ENCODE measurements at regions not wholly inside any gene's neighbourhood (a gene's known extent, or its start where the extent isn't known, plus 50 kb on each side); places are given as distances from the start of the nearest gene placed in this dataset.

DNA sequence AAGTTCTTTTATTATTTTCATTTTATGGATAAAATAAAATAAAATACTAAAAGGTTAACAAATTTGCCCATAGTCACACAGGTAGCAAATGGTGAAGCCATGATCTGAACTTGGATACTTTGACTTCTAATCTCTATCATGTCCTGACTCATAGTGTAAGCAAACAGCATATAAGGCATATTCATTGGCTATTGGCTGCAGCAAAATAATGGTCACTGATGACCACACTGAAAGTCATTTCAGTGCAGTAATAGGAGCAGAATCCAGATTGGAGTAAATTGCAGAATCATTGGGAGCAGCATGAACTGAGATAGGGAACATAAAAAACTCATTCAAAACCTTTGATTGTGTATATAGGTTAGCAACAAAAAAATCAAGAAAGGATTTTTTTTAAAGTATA lies 262.9 kb downstream of the PLA2G4A start:
- DNase-seq (ENCODE audit: low read depth): no peak

GRCh38 chr1:187092104-187092503 lies 263.4 kb downstream of the PLA2G4A start:
- no peak for DNase-seq (ENCODE audit: low read depth)

- DNase-seq (ENCODE audit: low read depth): no peak
Observed at GRCh38 chr1:187096689-187097088, 267.9 kb downstream of the PLA2G4A start.

GRCh38 chr1:187110351-187110750 lies 281.6 kb downstream of the PLA2G4A start:
- DNase-seq (ENCODE audit: low read depth): no peak

GRCh38 chr1:187114792-187115191 lies 286.0 kb downstream of the PLA2G4A start:
- DNase-seq (ENCODE audit: low read depth): no peak

GRCh38 chr1:187121661-187122060 lies 292.9 kb downstream of the PLA2G4A start:
- no peak for DNase-seq (ENCODE audit: low read depth)

- no peak for DNase-seq (ENCODE audit: low read depth)
Observed at GRCh38 chr1:187122566-187122965, 293.8 kb downstream of the PLA2G4A start.

GRCh38 chr1:187129132-187129531 lies 300.4 kb downstream of the PLA2G4A start:
- no peak for DNase-seq (ENCODE audit: low read depth)

- DNase-seq (ENCODE audit: low read depth): no peak
Observed at GRCh38 chr1:187143783-187144182, 315.0 kb downstream of the PLA2G4A start.

DNA sequence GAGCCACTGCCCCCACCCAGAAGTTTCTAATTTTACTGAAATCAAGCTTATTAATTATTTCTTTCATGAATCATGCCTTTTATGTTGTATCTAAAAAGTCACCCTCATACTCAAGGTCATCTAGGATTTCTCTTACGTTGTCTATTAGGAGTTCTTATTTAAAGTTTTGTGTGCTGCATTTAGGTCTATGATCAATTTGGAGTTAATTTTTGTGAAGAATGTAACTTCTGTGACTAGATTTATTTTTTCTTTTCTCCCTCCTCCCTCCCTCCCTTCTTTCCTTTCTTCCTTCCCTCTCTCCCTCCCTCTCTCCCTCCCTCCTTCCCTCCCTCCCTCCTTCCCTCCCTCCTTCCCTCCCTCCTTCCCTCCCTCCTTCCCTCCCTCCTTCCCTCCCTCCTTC lies 317.6 kb downstream of the PLA2G4A start:
- no peak for DNase-seq (ENCODE audit: low read depth)

GRCh38 chr1:187151555-187151954 lies 322.8 kb downstream of the PLA2G4A start:
- DNase-seq (ENCODE audit: low read depth): no peak

DNA sequence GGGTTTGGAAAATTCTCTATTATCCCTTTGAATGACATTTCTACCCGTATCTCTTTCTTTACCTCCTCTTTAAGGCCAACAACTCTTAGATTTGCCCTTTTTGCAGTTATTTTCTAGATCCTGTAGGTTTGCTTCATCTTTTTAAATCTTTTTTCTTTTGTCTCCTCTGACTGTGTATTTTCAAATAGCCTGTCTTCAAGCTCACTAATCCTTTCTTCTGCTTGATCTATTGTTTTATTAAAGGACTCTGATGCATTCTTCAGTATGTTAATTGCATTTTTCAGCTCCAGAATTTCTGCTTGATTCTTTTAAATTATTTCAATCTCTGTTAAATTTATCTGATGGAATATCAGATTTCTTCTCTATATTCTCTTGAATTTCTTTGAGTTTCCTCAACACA lies 324.3 kb downstream of the PLA2G4A start:
- DNase-seq (ENCODE audit: low read depth): no peak

DNA sequence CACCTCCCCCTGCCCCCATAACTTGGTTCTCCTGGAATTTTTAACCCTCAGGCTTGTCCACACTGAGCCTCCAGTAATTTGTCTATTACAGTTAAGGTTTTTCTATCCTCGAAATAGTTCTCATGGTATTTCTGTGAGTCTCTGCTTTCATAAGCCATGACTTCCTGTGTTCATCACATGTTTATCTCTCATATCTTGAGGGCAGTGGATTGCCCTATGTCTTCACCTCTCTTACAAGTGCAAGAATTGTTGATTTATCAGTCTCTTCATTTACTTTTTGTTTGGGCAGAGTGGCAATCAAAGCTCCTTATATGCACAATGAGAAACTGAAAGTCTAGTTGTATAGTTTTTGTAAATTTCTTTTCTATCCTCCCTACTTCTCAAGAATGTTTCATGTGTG lies 328.4 kb downstream of the PLA2G4A start:
- no peak for DNase-seq (ENCODE audit: low read depth)

DNA sequence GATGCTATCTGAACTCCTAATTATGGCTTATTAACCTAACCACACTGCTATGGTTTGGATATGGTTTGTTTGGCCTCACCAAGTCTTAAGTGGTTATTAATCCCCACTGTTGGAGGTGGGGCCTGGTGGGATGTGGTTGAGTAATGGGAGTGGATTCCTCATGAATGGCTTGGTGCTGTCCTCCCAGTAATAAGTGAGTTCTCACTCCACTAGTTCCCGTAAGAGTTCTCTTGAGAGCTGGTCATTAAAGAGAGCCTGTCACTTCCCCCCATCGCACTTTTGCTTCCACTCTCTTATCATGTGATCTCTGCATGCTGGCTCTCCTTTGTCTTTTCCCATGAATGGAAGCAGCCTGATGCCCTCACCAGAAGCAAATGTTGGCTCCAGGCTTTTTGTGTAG lies 328.8 kb downstream of the PLA2G4A start:
- DNase-seq (ENCODE audit: low read depth): no peak

DNA sequence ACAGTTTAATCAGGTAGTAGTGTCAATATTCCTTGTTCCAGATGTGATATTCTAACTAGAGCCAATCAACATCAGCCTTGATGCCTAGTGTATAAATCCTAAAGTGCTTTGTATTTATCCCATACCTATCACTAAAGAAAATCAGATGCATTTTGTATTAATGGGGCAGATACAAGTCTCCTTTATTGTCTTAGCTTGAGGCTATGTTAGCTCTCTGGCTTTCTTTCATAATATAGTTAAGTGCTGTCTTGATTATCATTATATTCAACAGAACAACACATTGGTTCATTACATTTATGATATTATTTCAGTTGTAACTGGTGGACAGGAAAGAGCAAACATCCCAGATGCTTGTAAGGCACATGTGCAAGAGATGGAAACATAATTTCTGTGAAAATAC lies 338.8 kb downstream of the PLA2G4A start:
- DNase-seq (ENCODE audit: low read depth): no peak

GRCh38 chr1:187168297-187168696 lies 339.5 kb downstream of the PLA2G4A start:
- DNase-seq (ENCODE audit: low read depth): no peak

DNA sequence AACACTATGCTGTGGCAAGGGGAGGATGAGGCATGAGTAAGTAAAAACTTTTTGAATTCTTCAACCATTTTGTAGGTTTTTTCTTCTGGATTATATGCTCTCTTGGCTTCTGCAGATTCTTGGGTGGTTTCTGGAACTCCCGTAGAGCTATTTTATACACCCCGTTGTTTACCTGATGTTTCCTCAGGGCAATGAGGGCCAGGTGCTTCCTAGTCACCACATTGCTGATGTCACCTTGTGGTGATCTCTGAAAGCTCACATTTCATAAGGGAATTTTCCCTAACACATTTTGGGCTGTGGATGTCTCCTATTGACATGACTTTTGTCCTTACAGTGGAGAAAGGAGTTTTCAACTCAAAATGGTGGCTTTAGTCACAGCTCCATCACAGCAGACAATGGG lies 356.6 kb downstream of the PLA2G4A start:
- no peak for DNase-seq (ENCODE audit: low read depth)

GRCh38 chr1:187197685-187198084 lies 368.9 kb downstream of the PLA2G4A start:
- DNase-seq (ENCODE audit: low read depth): no peak

- no peak for DNase-seq (ENCODE audit: low read depth)
Observed at GRCh38 chr1:187203257-187203656, 374.5 kb downstream of the PLA2G4A start.

DNA sequence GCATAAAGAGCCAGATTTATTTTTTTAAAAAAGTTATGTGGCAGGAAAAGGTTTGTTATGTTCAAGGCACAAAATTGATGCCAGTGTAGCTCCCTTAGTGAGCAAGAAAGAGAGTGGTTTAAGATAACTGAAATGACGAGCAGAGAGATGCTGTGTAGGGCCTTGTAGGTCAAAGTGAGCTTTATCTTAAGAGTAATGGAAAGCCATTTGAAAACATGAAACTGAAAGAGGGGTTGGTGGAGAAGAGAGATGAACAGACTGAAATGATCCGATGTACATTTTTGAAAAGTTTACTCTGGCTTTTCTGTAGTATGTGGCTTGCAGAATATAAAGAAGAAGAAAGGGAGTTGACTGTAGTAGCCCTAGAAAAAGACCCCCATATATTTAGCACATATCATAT lies 383.6 kb downstream of the PLA2G4A start:
- no peak for DNase-seq (ENCODE audit: low read depth)

DNA sequence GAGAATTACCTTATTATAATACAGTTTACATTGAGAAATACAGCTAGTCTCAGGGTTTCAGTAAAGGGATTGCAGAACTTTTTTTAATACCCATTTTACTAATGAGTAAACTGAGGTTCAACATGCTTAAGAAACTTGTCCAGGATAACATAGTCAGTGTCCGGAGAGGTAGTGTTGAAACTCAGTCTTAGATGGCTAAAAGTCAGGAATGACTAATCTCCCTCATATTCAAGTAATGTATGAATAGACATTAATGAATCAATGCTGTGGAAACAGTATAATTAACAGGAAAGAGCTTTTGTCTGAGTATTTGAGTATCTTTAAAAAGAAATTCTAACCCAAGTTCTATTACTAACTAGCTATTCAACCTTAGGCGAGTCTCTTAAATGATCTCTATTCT lies 397.6 kb downstream of the PLA2G4A start:
- DNase-seq (ENCODE audit: low read depth): no peak

- DNase-seq (ENCODE audit: low read depth): no peak
Observed at GRCh38 chr1:187228790-187229189, 400.0 kb downstream of the PLA2G4A start.

- DNase-seq (ENCODE audit: low read depth): no peak
Observed at GRCh38 chr1:187229496-187229895, 400.7 kb downstream of the PLA2G4A start.

GRCh38 chr1:187234706-187235105 lies 406.0 kb downstream of the PLA2G4A start:
- DNase-seq (ENCODE audit: low read depth): no peak

DNA sequence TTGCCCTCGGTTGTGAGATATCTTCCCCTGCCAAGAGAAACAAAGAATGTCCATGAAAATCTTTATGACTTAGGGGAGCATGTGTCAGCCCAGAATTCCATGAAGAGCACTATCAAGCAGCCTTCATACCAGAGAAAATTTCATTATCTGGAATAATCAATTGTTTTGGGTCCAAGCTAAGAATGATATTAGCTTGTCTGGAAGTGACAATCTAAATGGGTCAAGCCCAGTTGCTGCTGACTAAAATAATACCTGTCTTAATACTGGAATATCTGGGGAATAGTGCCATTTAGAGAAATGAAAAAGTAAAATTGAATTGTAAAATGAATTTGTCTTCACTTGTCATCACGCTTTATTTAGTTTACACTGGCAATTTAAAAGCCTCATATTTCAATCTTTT lies 407.4 kb downstream of the PLA2G4A start:
- no peak for DNase-seq (ENCODE audit: low read depth)
